Stimulated activated naive B cell treated with anti-CD40 and anti-IgM and Interleukin-4, amounts not matched to agents 10 μg/mL and 1 μg/mL and 100 μg/mL, for 72 hours (primary cell): ENCODE measurements at regions not wholly inside any gene's neighbourhood (a gene's known extent, or its start where the extent isn't known, plus 50 kb on each side); places are given as distances from the start of the nearest gene placed in this dataset.
A peak's percentile ranks its signal among the peaks of the same experiment; 100 is the strongest.

Source experiments
- ATAC-seq, 2 donors: fragments of 150-1000 bp; cut with Tn5 transposase; replicated peaks; 2 replicates each; pipeline ENCODE4 v1.10.0; 2021; ENCODE audit warnings: moderate library complexity in 1 of 2
- DNase-seq: peaks from one replicate; pipeline ENCODE4 v3.0.0; 2021
- H3K27ac Mint-ChIP-seq: one replicate; pipeline ENCODE4 v1.8.0; 2022; ENCODE audit warnings: mild to moderate bottlenecking, mixed read lengths
- H3K27me3 Mint-ChIP-seq, 2 donors: one replicate each; pipeline ENCODE4 v1.8.0; 2022; ENCODE audit warnings: mixed read lengths in 2 of 2
- H3K36me3 Mint-ChIP-seq, 2 donors: one replicate each; pipeline ENCODE4 v1.8.0; 2022; ENCODE audit warnings: mixed read lengths in 2 of 2, mild to moderate bottlenecking in 1 of 2
- H3K4me1 Mint-ChIP-seq, 2 donors: one replicate each; pipeline ENCODE4 v1.8.0; 2022; ENCODE audit warnings: mixed read lengths in 2 of 2, mild to moderate bottlenecking in 1 of 2
- H3K4me3 Mint-ChIP-seq, 2 donors: one replicate each; pipeline ENCODE4 v1.8.0; 2022; ENCODE audit warnings: mild to moderate bottlenecking in 2 of 2, mixed read lengths in 2 of 2, moderate library complexity in 1 of 2
- H3K9me3 Mint-ChIP-seq, 2 donors: one replicate each; pipeline ENCODE4 v1.8.0; 2022; ENCODE audit warnings: mixed read lengths in 2 of 2, mild to moderate bottlenecking in 1 of 2

DNA sequence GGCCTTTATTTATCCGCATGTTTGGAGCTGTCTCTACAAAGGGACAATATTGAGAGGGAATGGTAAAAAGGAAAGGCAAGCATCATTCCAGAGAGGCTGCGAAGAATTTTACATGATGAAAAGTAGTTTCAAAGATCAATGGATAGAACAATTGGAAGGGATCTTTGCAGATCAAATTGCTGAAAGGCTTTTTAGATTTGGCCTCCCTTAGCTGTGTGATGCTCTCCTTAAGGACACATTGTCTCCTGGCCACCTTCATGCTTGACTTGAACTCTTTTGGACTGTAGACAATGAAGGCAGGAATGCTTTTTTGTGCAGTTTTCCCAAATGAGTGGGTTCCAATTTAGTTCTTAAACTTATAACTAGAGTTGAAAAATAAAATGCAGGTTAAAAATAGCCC, 344.7 kb downstream of the ARL4A start:
- no peak for DNase-seq
- H3K27ac Mint-ChIP-seq: no peak overlapping the region
- peaks cover 0 to 4% of the 10 kb centered on the region in 2 donors for H3K9me3 Mint-ChIP-seq

GRCh38 chr7:13032576-13032975, 345.1 kb downstream of the ARL4A start:
- no peak for DNase-seq
- Mint-ChIP-seq H3K4me1 (peaks cover 5 to 8% of the 10 kb centered on the region in 2 donors), H3K4me3 (no peak overlapping the region), H3K27me3 (no peaks in the 10 kb centered on the region), H3K9me3 (peaks cover 0 to 4% of the 10 kb centered on the region in 2 donors), H3K36me3 (peaks cover 0 to 3% of the 10 kb centered on the region in 2 donors), H3K27ac (no peak overlapping the region)
- no peak for ATAC-seq

More for the DNA sequence above, 344.7 kb downstream of the ARL4A start:
- Mint-ChIP-seq H3K36me3 (peaks cover 0 to 3% of the 10 kb centered on the region in 2 donors), H3K4me1 (peaks cover 5 to 8% of the 10 kb centered on the region in 2 donors), H3K27me3 (no peaks in the 10 kb centered on the region), H3K4me3 (no peak overlapping the region)
- no peak for ATAC-seq

DNA sequence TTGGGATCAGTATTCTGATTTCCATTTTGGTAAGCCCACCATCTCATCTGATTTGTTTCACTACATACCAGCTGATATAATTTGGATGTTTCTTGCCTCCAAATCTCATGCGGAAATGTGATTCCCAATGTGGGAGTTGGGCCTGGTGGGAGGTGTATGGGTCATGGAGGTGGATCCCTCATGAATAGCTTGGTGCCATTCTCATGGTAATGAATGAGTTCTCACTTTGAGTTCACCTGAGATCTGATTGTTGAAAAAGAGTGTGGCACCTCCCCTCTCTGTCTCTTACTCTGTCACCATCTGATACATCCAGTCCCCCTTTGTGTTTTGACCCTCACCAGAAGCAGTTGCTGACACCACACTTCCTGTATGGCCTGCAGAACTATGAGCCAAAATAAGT, 347.3 kb downstream of the ARL4A start:
- DNase-seq (no peak), ATAC-seq (no peak)
- peaks cover 0 to 3% of the 10 kb centered on the region in 2 donors for H3K27me3 Mint-ChIP-seq
- peaks cover 0 to 4% of the 10 kb centered on the region in 2 donors for H3K9me3 Mint-ChIP-seq
- H3K27ac Mint-ChIP-seq: no peak overlapping the region
- H3K4me3 Mint-ChIP-seq: no peak overlapping the region
- peaks cover 5 to 8% of the 10 kb centered on the region in 2 donors for H3K4me1 Mint-ChIP-seq
- peaks cover 0 to 3% of the 10 kb centered on the region in 2 donors for H3K36me3 Mint-ChIP-seq

GRCh38 chr7:13035233-13035632, 347.8 kb downstream of the ARL4A start:
- H3K4me1 Mint-ChIP-seq: peaks cover 5 to 8% of the 10 kb centered on the region in 2 donors
- H3K27me3 Mint-ChIP-seq: peaks cover 3% of the 10 kb centered on the region in 2 donors
- DNase-seq (no peak), ATAC-seq (no peak)
- no peak overlapping the region for H3K4me3 Mint-ChIP-seq
- H3K27ac Mint-ChIP-seq: no peak overlapping the region
- peaks cover 0 to 4% of the 10 kb centered on the region in 2 donors for H3K9me3 Mint-ChIP-seq
- H3K36me3 Mint-ChIP-seq: peaks cover 0 to 3% of the 10 kb centered on the region in 2 donors

DNA sequence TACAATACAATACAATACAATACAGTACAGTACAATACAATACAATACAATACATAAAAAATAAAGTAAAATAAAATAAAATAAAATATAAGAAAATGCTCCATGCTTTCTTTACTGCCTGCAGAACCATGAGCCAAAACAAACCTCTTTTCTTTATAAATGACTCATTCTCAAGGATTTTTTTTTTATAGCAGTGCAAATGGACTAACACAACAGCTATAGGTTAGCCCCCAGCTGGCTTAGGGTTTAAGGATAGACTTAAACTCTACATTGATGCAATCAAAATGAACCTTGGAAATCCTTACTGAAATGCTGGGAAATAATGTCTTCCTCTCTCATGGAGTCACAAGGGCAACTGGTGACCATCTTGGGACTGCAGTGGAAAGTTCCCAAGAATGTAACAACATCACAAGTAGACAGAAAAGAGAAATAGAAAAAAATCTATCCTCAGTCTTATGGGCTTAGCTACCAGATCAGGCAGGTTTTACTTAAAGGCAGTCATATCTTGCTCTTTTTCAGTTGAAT, 348.9 kb downstream of the ARL4A start:
- Mint-ChIP-seq H3K9me3 (peaks cover 0 to 4% of the 10 kb centered on the region in 2 donors), H3K4me3 (no peak overlapping the region), H3K4me1 (peaks cover 5 to 8% of the 10 kb centered on the region in 2 donors), H3K27ac (no peak overlapping the region), H3K36me3 (peaks cover 0 to 3% of the 10 kb centered on the region in 2 donors), H3K27me3 (peaks cover 3 to 5% of the 10 kb centered on the region in 2 donors)
- DNase-seq (no peak), ATAC-seq (no peak)

GRCh38 chr7:13037216-13037615, 349.8 kb downstream of the ARL4A start:
- Mint-ChIP-seq H3K27ac (no peak overlapping the region), H3K4me1 (peaks cover 6 to 8% of the 10 kb centered on the region in 2 donors), H3K9me3 (peaks cover 0 to 4% of the 10 kb centered on the region in 2 donors), H3K36me3 (peaks cover 0 to 3% of the 10 kb centered on the region in 2 donors), H3K27me3 (peaks cover 3 to 5% of the 10 kb centered on the region in 2 donors), H3K4me3 (no peak overlapping the region)
- no peak for ATAC-seq
- DNase-seq: no peak

- Mint-ChIP-seq H3K36me3 (no peaks in the 10 kb centered on the region), H3K27me3 (peaks cover 3 to 12% of the 10 kb centered on the region in 2 donors), H3K4me1 (peaks cover 0 to 2% of the 10 kb centered on the region in 2 donors), H3K9me3 (no peaks in the 10 kb centered on the region), H3K27ac (no peak overlapping the region), H3K4me3 (no peak overlapping the region)
- no peak for ATAC-seq
- no peak for DNase-seq
These were observed 354.0 kb downstream of the ARL4A start for GRCh38 chr7:13041368-13041988.

GRCh38 chr7:13042605-13043236, 355.3 kb downstream of the ARL4A start:
- ATAC-seq (no peak), DNase-seq (no peak)
- Mint-ChIP-seq H3K4me3 (no peak overlapping the region), H3K9me3 (no peaks in the 10 kb centered on the region), H3K4me1 (peaks cover 0 to 2% of the 10 kb centered on the region in 2 donors), H3K27me3 (peaks cover 3 to 12% of the 10 kb centered on the region in 2 donors), H3K27ac (no peak overlapping the region), H3K36me3 (no peaks in the 10 kb centered on the region)

DNA sequence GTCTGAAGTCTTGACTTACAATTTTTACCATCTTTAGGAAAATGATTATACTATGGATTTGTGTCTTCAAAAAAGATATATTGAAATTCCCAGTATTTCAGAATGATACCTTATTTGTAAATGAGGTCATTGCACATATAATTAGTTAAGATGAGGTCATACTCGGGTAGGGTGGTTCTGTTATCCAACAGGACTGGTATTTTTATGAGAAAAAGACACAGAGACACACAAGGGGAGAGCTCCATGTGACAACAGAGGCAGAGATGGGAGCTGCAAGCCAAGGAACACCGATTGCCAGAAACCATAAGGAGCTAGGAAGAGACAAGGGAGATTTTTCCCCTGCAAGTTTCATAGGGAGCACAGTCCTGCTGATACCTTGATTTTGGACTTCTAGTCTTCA, 356.9 kb downstream of the ARL4A start:
- H3K36me3 Mint-ChIP-seq: no peaks in the 10 kb centered on the region
- no peak overlapping the region for H3K4me3 Mint-ChIP-seq
- ATAC-seq (no peak), DNase-seq (no peak)
- H3K27ac Mint-ChIP-seq: no peak overlapping the region
- H3K27me3 Mint-ChIP-seq: peaks cover under 1 to 12% of the 10 kb centered on the region in 2 donors
- H3K9me3 Mint-ChIP-seq: no peaks in the 10 kb centered on the region
- H3K4me1 Mint-ChIP-seq: peaks cover 0 to 2% of the 10 kb centered on the region in 2 donors

GRCh38 chr7:13047061-13047460, 359.6 kb downstream of the ARL4A start:
- ATAC-seq (no peak), DNase-seq (no peak)
- no peaks in the 10 kb centered on the region for H3K9me3 Mint-ChIP-seq
- no peaks in the 10 kb centered on the region for H3K4me1 Mint-ChIP-seq
- H3K36me3 Mint-ChIP-seq: no peaks in the 10 kb centered on the region
- H3K4me3 Mint-ChIP-seq: no peak overlapping the region
- peaks cover 0 to 6% of the 10 kb centered on the region in 2 donors for H3K27me3 Mint-ChIP-seq
- H3K27ac Mint-ChIP-seq: no peak overlapping the region

DNA sequence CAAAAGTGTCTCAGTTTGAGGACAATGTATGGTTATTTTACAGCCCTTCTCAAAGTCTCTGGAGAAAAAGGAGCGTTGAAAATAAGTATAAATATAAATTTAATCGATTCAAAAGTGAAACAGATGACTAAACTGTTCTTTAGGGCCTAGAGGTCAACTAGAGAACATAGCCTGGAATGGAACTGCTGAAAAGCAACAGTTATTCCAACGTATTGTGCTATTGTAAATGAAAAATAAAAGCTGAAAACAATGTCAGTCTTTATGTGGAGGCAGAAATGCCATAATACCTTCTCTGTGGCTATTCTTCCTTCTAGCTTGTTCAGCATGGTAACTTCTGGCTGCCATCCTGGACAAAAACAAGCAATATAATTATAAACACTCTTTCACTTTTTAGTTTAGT, 362.5 kb downstream of the ARL4A start:
- no peak overlapping the region for H3K4me3 Mint-ChIP-seq
- DNase-seq (no peak), ATAC-seq (no peak)
- no peaks in the 10 kb centered on the region for H3K9me3 Mint-ChIP-seq
- no peak overlapping the region for H3K27ac Mint-ChIP-seq
- no peaks in the 10 kb centered on the region for H3K4me1 Mint-ChIP-seq
- no peaks in the 10 kb centered on the region for H3K27me3 Mint-ChIP-seq
- H3K36me3 Mint-ChIP-seq: no peaks in the 10 kb centered on the region

- Mint-ChIP-seq H3K27ac (no peak overlapping the region), H3K9me3 (no peaks in the 10 kb centered on the region), H3K36me3 (no peaks in the 10 kb centered on the region), H3K27me3 (no peaks in the 10 kb centered on the region), H3K4me1 (peaks cover 5% of the 10 kb centered on the region in 2 donors), H3K4me3 (no peak overlapping the region)
- no peak for ATAC-seq
- DNase-seq: no peak
These were observed 363.3 kb downstream of the ARL4A start for GRCh38 chr7:13050703-13051102.

DNA sequence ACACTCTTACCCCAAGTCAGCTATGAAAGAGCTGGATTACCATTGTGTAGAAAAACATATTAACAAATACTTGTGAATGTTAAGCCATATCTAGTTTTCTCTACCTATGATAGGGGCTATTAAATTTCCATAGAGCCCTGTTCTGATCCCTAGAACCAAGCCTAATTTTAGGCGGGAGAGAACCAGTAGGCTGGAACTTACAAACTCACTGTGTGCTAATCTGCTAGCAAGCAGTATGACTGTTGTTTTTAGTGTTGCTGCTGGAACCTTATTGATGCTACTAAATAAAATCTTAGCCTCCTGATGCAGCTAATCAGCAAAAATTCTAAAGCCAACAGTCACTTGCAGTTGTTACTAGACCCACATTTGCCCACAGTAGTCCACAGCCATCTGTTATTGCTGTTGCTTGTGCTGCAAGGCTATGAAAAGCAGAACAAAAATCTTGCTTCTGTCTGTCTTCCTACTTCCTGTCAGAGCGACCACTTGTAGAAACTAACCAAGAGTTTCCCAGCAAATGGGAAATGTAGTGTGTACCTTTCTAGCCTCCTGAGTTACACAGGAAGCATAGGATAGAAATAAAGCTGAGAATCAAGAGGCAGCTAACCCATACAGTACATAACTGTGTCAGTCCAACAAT, 368.4 kb downstream of the ARL4A start:
- Mint-ChIP-seq H3K4me3 (no peak overlapping the region), H3K4me1 (peaks cover 21 to 35% of the 10 kb centered on the region in 2 donors), H3K9me3 (peaks cover 0 to 3% of the 10 kb centered on the region in 2 donors), H3K27ac (peak overlapping the region; percentile 37), H3K27me3 (no peaks in the 10 kb centered on the region), H3K36me3 (peaks cover 0 to 3% of the 10 kb centered on the region in 2 donors)
- DNase-seq (no peak), ATAC-seq (peak; percentile 39 to 47)

DNA sequence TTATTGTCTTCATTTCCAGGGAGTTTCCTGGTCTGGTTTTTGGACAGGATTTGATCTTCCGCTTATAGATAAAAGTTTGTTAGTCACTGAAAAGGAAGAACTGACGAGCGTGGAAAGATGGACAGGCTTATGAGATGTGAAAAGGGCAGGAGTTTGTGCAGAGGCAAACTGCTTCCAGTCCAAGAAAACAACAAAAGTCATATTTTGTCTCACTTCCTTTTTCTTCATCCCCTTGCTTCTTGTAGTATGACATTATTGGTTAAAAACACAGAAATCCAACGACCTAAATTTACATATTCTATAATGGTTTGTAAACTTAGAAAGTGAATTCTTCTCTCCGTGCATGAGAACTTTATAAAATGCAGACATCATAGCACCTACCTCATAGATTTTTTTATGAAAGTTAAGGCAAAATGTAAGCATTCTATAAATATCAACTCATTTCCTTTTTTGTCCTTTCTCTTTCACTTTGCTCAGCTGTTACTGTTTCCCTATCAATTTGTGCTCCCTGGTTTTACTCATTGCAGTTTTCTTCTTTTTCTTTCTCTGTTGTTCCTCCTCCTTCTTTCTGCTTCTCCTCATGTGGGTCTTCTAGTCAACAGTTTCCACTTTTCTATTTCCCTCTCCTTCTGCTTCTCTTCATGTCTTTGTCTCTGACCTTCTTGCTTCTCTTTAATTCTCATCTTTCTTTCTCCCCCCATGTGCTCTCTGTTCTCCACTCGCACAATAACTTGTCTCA, 370.2 kb downstream of the ARL4A start:
- DNase-seq (peak; percentile 8), ATAC-seq (peak; percentile 94)
- Mint-ChIP-seq H3K9me3 (peaks cover 0 to 3% of the 10 kb centered on the region in 2 donors), H3K4me3 (peak overlapping the region; percentile 77 to 84), H3K27me3 (no peaks in the 10 kb centered on the region), H3K27ac (peak overlapping the region; percentile 90), H3K36me3 (peaks cover 0 to 3% of the 10 kb centered on the region in 2 donors), H3K4me1 (peaks cover 21 to 35% of the 10 kb centered on the region in 2 donors)
